Prostate gland (tissue), 2 donors: ENCODE measurements at regions not wholly inside any gene's neighbourhood (a gene's known extent, or its start where the extent isn't known, plus 50 kb on each side); places are given as distances from the start of the nearest gene placed in this dataset.

Experiments
- POLR2A ChIP-seq: fragments of 450-650 bp; IDR thresholded peaks from one replicate; pipeline ENCODE4 v1.6.1; 2016; ENCODE audit warnings: antibody characterized with exemption, mild to moderate bottlenecking
- TF ChIP-seq, protein P1 (sequence below), 4 experiments: fragments of 200-600 bp in 2 of 4; fragments of 450-650 bp in 2 of 4; sonication (generic) in 2 of 4; IDR thresholded peaks; 1 replicate in 3 of 4; 2 replicates in 1 of 4; pipeline ENCODE4 v1.5.1; 2016 to 2019; ENCODE audit warnings: antibody characterized with exemption in 4 of 4, mild to moderate bottlenecking in 2 of 4, moderate library complexity in 2 of 4

DNA sequence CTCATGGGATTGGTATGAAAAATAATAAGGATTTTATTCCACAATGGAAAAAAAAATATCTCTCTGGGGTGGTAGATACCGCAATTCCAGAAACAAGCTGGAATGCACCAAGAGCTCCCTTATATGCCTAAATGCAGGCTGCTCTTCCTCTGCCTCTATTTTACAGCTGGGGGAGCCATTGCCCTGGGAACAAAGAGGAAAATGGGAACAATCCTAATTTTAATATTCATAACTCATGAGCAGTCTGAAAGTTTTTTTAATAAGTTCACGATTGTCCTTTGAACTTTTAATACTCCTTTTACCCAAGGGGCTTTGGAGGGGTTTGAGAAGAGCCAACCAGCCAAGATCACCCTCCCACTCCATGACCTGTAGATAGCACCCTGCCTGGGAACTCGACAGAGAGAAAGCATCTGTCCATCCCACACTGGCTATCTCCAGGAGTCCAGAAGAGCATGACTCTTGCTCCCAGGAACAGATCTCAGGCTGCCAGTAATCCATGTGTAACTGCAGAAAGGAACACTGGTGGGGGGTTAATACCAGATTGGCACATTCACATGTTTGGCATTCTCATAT, 74.7 kb downstream of the CD83 start:
- TF ChIP-seq, protein P1, sequence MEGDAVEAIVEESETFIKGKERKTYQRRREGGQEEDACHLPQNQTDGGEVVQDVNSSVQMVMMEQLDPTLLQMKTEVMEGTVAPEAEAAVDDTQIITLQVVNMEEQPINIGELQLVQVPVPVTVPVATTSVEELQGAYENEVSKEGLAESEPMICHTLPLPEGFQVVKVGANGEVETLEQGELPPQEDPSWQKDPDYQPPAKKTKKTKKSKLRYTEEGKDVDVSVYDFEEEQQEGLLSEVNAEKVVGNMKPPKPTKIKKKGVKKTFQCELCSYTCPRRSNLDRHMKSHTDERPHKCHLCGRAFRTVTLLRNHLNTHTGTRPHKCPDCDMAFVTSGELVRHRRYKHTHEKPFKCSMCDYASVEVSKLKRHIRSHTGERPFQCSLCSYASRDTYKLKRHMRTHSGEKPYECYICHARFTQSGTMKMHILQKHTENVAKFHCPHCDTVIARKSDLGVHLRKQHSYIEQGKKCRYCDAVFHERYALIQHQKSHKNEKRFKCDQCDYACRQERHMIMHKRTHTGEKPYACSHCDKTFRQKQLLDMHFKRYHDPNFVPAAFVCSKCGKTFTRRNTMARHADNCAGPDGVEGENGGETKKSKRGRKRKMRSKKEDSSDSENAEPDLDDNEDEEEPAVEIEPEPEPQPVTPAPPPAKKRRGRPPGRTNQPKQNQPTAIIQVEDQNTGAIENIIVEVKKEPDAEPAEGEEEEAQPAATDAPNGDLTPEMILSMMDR (IDR thresholded peaks at IDR 0.05): no peak
- no peak for TF ChIP-seq POLR2A
